IMR-90 (cell line): ENCODE measurements at regions not wholly inside any gene's neighbourhood (a gene's known extent, or its start where the extent isn't known, plus 50 kb on each side); places are given as distances from the start of the nearest gene placed in this dataset. TPM values are rescaled to one million over a fixed set of nuclear protein-coding genes. Genes with fewer than 3 reads are reported as not detected.

Source experiments
- microRNA-seq, 2 experiments: library from miRNA; stranded (forward) in 1 of 2; unstranded in 1 of 2; fragments of 10-50 nt in 1 of 2; fragments of <30 nt in 1 of 2; gene quantifications in 1 of 2; microRNA quantifications in 1 of 2; one replicate each; pipeline versions ENCODE3 to v1.1.0; 2013 to 2020; ENCODE audit not compliant: insufficient read depth in 1 of 2, insufficient read length in 1 of 2, unreplicated experiment in 1 of 2
- small RNA-seq, 5 experiments: library from RNA; depleted of rRNA; stranded (forward); fragments of <200 nt; gene quantifications; one replicate each; pipeline ENCODE3, GENCODE V24; 2012

Small RNA genes in the stretch of these regions (microRNA-seq; reads per million reads assigned to microRNA genes)
- not detected for gene AC067819.1 (ENCODE audit: insufficient read depth, insufficient read length)

Small RNA genes in the stretch of these regions (small RNA-seq; reads per million reads assigned to genes)
- gene AC067819.1, result 0 reads per million in 5 experiments
